GM21381 (cell line): ENCODE measurements at regions not wholly inside any gene's neighbourhood (a gene's known extent, or its start where the extent isn't known, plus 50 kb on each side); places are given as distances from the start of the nearest gene placed in this dataset.
"Not testable (repeated sequence)": the region's sequence is repeated elsewhere in the genome, so short reads cannot be mapped to it uniquely, and the experiment has no call there.

Source experiments
- ATAC-seq: cut with Tn5 transposase; IDR thresholded peaks from one replicate; pipeline ENCODE4 v1.9.1; 2021; ENCODE audit warnings: mild to moderate bottlenecking, moderate library complexity; ENCODE audit not compliant: unreplicated experiment

DNA sequence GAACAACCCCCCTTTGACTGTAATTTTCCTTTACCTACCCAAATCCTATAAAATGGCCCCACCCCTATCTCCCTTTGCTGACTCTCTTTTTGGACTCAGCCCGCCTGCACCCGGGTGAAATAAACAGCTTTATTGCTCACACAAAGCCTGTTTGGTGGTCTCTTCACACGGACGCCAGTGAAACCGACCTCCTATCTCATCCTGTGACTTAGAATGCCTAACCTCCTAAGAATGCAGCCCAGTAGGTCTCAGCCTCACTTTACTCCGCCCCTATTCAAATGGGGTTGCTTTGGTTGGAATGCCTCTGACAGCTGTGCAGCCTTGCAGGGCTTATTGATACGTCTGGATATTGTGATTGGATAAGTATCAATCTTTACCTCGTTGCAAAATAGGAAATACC is 243.8 kb upstream of the PROK2 start:
- ATAC-seq, result not testable (repeated sequence)

DNA sequence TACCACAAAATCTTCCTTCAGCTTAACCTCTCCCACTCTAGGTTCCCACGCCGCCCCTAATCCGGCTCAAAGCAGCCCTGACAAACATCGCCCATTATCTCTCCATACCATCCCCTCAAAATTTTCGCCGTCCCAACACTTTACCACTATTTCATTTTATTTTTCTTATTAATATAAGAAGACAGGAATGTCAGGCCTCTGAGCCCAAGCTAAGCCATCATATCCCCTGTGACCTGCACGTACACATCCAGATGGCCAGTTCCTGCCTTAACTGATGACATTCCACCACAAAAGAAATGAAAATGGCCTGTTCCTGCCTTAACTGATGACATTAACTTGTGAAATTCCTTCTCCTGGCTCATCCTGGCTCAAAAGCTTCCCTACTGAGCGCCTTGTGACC is 243.4 kb upstream of the PROK2 start:
- ATAC-seq, result not testable (repeated sequence)

DNA sequence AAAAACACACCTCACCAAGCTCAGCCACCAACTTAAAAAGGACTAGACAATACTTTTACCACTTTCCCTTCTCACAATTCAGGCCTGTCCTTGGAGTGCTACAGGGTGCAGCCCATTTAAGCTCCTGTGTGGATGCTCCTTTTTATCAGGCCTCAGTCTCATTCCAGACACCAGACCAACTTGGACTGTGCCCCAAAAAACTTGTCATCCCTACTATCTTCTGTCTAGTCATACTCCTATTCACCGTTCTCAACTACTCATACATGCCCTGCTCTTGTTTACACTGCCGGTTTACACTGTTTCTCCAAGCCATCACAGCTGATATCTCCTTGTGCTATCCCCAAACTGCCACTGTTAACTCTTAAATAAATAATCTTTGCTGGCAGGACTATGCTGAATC is 242.8 kb upstream of the PROK2 start:
- ATAC-seq, result not testable (repeated sequence)

DNA sequence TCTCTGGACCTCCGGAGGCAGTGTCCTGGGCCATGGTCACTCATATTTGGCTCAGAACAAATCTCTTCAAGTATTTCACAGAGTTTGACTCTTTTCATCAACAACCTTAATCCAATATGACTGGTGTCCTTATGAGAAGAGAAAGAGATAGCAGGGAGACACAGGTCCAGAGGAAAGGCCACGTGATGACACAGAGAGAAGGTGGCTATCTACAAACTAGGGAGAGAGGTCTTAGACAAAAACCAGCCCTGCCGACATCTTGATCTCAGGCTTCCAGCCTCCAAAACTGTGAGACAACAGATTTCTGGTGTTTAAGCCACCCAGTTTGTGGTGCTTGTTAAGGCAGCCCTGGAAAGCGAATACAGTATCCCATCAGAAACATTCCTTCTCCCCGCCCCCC is 237.1 kb upstream of the PROK2 start:
- no peak for ATAC-seq

DNA sequence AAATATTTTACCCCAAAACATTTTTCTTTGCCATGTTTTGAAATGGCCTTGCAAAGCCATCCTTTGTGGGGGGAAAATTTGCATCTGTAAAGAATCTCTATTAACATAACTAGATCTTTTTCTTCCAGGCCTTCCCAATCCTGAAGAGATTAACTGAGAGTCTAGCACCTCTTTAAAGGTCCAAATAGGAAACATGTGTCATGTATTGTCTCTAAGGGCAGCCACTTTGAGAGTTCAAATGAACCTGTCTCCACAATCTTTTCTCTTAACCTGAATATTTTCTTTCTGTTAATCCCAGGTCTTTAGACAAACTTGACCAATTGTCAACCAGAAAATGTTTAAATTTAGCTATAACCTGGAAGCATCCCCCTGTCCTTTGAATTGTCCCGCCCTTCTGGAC is 236.6 kb upstream of the PROK2 start:
- no peak for ATAC-seq

DNA sequence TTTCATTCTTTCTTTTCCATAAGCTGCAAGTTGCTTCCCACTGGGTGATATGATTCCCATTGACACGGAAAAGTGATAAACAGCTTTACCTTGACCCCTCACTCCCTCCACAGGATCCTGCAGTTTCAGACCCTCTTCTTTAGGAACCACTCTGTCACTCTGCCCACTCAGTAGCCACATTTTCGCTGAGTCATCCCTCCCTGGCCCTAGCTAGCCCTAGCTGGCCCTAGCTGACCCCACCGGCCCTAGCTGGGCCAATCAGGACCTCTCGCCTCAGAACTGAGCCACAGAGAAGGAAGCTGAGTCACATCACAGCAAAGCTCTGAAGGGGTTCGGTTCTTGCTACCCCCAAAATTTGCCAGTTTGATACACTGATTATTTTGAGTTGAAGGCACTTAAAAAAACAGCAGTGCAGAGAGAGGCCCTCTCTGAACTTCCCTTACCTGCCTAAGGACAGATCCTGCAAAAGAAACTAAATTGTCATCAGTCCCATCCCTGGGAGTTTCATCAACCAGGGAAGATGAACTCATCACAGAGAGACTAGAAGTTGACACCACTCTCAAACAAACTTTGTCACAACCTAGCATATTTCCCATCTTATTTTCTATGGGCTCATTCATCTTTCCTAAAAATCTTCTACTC is 233.5 kb upstream of the PROK2 start:
- ATAC-seq, result no peak

DNA sequence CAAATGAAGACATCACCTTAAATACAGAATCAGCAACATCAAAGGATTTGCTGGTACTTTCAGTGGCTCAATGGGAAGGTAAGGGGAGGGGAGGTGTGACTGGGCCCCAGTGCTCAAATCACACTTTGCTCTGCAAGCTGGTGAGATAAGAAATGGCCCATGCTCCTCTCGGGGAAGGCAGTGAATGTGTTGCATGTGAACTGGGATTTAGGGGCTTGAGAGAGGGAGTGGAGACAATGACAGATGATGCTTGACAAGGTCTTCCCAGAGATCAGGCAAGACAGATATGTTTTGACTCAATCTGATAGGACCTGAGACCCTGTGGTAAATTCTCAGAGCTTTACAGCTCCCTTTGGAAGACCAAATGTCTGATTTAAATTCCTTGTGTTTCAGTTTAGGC is 233.0 kb upstream of the PROK2 start:
- ATAC-seq, result no peak

DNA sequence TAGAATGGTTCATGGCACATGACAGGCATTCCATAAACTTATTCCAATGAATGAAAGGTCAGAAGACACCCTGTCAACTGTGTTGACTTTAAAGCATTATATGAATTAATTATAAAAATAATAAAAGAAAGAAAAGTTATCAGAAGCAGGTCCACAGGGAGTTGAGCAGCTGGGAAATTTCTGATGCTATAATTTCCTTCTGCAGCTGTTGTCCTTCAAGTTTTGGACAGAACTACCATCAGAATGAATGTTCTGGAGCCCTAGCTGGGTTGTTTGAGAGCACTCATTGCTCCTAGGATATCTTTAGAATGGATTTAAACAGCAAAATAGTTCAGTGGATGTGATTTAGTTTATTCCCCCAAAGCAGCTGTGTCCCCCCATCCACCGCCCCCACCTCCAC is 232.4 kb upstream of the PROK2 start:
- no peak for ATAC-seq

DNA sequence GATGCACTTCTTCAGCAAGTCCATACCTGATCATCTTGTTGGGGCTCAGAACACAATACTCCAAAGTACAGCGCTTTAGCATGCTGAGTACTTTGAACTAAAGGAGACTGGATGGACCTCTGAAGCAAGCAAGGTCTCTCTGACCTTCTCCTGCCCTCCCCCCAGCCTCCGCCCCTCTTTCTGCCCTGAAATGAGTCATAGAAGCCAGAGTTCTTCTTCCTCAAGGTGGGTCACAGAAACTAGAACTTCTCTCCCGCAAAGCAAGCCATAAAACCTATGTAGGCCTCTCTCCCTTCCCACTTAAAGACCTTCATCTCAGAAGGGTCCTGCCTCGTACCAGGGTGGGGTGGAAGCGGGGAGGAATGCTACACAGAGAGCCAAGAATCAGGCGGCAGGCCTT is 230.5 kb upstream of the PROK2 start:
- no peak for ATAC-seq

DNA sequence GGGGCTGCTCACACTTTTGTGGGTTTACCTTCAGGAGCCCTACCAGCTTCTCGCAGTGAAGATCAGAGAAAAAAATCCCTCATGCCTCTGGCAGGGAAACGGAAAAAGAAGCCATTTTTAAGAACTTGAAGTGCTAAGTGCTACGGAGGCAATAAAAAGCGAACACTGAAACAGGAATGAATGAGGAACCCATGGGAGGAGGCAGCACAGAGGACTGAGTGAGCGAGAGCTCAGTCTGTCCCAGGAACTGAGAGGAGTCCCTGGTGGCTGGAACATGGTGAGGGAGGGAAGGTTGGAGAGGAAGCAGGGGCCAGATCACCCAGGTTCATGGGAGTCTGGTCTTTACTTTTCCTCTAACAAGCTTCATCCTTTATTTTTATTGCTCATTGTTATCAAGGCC is 228.1 kb upstream of the PROK2 start:
- ATAC-seq, result no peak

DNA sequence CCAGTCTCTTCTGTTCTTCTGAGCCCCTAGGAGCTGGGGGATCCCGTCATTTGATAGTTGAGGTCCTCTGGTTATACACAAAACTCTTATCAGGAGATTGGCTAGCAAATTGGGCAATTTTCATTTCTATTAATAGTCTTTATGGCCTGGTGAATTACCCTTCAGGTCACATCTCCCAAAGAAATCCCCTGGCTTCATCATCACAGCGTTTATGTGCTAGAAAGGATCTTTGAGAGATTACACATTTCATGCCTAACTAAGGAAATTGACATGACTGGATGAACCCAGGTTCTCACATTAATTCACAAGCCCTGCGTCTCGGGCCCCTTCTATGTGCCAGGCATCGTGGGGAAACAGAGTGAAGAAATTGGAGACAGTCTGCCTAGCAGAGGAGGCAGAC is 227.4 kb upstream of the PROK2 start:
- no peak for ATAC-seq

DNA sequence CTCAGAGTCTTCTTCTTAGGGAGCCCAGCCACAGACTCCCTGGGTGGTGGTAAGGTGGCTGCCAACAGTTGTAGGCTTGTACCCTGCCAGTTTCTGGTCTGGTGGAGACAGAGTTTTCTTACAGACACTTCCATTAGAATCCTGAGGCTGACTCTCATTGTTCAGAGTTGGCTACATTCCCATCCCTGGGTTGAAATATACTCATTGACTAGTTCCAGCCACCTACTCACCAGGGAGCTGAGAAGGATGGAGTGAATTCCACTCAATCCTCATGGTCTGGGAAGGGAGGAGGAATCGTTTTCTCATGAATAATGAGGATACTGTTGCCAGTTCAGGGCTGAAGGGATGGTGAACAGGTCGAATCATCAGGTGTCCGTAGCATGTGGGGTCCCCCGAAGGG is 226.5 kb upstream of the PROK2 start:
- ATAC-seq, result no peak

DNA sequence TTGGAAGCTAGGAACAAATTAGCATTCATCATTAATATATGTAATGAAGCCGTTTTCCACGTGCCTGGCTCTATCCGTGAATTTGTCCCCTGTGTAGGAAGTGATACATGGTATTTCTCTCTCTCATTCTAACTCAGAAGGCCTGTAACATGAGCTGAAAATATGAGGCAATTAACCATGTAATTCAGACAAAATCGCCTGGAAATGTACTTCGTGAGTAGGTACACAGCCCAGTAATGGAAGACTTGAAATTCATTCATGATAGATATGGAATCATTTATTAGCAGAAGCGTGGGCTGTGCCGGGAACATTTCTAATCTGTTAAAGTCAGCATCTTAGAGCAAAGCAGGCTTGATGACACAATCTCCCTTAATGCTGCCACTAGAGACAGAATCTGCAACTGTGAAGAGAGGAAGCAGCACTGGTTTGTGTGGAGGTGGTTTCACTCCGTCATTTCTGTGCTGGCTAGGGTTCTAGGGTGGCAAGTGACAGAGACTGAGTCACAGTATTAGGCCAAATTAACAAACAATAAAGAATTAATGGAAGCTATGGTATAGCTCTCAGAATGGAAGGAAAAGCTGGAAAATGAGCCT is 225.0 kb upstream of the PROK2 start:
- no peak for ATAC-seq

DNA sequence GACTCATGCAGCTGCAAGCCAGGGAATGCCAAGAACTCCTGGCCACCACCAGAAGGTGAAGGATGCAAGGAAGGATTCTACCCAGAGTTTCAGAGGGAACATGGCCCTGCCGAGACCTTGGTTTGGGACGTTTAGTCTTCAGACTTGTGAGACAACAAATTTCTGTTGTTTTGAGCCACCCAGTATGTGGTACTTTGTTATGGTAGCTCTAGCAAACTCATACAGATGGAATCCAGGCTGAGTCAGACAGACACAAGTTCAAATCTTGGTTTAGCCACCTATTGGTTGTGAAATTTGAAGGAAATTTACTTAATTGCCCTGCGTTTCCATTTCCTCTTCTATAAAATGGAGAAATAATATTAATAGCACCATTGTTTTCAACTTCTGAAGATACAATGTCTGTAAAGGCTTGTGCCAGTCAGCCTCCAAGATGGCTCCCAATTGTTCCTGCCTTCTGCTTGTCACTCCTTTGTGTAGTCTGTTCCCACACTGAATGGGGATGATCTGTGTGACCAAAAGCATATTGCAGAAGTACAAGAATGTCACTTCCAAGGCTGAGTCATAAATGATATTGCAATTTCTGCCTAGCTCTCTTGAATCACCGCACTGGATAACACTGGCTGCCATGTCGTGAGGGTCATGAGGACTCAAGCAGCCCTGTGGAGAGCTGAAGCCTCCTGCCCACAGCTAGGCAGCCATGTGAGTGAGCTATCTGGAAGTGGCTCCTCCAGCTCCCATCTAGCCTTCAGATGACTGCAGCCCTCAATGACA is 223.5 kb upstream of the PROK2 start:
- ATAC-seq, result no peak

DNA sequence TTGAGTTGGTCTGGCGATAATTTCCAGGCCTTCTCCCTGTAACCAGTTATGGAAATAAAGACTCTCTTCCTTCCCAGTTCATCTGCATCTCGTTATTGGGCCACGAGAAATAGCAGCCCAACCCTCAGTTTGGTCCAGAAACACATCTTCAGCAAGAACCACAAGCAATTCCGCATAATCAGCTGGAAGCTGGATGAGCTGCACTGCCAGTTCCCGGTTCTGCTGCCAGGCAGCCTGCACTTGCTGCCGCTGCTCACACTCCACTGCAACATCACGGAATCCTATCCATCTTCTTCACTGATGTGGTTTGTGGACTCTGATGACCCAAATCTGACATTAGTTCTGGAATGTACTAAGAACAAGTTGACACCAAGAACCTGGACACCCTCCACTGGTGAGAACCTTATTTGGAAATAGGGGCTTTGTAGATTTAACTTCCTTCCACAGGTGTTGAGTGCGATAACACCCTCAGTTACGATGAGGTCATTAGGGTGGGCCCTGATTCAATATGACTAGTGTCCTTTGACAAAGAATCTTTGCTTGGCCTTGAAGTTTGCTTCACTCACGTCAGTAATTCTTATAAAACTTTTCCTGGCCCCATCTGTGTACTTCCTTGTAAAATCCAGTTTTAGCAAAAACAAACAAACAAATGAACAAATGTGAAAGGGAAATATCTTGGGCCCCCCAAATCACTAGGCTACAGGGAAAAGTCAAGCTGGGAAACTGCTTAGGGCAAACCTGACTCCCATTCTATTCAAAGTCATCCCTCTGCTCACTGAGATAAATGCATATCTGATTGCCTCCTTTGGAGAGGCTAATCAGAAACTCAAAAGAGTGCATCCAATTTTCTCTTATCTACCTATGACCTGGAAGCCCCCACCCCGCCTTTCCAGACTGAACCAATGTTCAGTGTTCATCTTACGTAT is 221.9 kb upstream of the PROK2 start:
- ATAC-seq, result no peak

DNA sequence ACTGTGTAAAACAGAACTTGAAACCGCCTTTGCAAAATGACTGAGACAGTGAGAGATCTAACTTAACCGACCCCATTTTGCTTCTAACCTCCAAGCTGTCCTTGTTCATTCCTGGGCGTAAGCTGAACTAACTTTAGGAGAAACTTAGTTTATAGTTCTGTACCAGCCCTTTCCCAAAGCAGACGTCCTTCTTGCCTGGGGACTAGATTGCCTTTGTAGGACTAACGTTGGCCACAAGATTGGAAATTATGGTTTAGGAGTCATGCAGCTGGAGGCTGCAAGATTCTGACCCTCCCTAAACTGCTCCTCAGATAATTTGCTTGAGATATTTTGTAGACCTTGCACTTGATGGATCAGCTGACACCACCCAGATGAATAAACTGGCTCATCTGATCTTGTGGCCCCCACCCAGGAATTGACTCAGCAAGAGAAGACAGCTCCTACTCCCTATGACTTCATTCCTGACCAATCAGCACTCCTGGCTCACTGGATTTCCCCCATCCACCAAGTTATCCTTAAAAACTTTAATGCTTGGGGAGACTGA is 219.9 kb upstream of the PROK2 start:
- no peak for ATAC-seq

DNA sequence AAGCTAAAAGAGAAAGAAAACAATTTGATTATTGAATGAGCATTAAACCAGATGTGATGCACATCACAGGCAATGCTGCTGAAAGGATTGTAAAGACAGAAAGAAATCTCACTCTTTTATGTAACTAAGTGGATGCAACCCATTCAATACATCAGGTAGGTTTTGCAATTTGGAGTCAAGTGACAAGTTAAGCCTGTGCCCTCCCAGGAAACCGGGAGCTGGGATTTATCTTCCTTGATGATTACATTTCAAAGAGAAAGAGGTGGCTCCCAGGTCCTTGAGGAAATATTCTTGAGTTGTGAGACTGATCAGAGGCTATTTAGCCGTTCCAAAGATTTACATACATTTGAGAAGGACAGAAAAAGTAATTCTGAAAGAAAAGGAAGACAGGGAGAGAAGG is 219.0 kb upstream of the PROK2 start:
- ATAC-seq, result no peak

DNA sequence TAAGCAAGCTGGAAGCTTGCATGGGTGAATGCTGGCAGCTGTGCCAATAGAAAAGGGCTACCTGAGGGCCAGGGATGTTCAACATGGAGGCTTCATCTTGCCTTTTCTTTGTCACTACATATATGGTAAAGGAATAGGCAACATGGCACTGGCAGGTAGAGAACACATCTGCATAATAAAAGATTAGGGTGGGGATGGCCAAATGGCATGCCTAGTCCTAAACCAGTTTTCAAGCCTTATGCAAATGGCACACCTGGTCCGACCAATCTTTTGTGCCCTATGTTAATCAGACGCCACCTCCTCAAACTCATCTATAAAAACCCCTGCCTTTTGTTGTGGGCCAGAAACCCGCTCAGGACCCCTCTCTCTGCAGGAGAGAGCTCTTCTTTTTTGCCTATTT is 216.8 kb upstream of the PROK2 start:
- no peak for ATAC-seq

DNA sequence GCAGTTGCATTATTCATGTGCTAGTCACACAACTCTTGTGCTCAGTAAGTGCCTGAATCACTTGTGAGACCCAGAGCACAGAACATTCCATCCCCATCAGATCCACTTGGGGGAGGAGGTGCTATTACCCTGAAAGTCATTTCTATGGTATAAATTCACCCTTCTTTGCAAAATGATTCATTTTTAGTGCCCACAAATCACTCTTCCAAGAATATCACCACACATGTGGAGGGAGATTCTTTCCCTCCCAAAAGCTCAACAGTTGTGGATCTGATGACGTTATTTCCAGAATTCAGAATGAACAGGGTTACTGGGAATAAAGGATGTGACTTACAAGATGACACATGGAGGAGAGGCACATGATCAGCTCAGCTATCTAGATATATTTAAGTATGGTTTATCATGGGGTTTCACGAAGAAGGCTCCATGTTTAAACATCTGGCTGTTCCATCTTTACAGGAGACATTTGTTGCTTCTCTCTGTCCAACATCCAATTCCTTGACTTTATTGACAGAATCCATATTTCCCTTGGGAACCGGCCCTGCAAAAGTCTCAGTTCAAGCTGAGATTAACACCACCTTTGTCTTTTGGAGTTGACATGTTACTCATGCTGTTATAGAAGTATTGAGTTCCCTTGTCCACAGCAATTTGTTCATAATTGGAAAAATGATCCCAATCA is 214.2 kb upstream of the PROK2 start:
- no peak for ATAC-seq

DNA sequence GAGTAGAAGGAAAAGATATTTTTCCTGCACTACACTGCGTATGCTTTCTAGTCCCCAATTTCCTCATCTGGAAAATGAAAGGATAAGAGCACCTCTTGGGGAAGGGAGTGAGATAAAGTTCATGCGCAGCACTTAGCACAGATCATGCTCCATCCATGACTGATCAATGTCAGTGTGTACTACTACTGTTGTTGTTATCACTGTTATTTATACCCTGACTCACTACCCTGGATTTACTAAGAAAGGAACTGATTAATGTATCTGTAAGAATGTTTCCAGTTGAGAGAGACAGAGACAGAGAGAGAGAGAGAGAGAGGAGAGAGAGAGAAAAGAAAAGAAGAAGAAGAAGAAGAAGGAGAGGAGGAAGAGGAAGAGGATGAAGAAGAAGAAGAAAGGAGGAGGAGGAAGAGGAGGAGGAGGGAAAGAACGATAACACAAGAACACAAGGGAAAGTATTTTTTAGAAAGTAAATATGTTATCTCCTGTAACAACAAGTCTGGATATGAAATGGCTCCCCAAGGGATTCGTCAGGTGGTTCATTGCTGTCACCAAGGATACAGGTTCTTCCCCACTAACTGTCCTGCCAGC is 212.2 kb upstream of the PROK2 start:
- ATAC-seq, result no peak
